Type B pancreatic cell (in vitro differentiated cells): ENCODE measurements at regions not wholly inside any gene's neighbourhood (a gene's known extent, or its start where the extent isn't known, plus 50 kb on each side); places are given as distances from the start of the nearest gene placed in this dataset.

Experiments used
- DNase-seq: peaks from one replicate; pipeline ENCODE4 v3.0.0; 2021; ENCODE audit warnings: mixed read lengths; ENCODE audit not compliant: unreplicated experiment; ENCODE audit errors: extremely low spot score
- H3K27ac Mint-ChIP-seq: 2 replicates; pipeline ENCODE4 v1.8.0; 2021; ENCODE audit warnings: mild to moderate bottlenecking, mixed read lengths
- H3K27me3 Mint-ChIP-seq: 2 replicates; pipeline ENCODE4 v1.8.0; 2021; ENCODE audit warnings: mixed read lengths
- H3K36me3 Mint-ChIP-seq: 2 replicates; pipeline ENCODE4 v1.8.0; 2021; ENCODE audit warnings: mixed read lengths
- H3K4me1 Mint-ChIP-seq: one replicate; pipeline ENCODE4 v1.8.0; 2021; ENCODE audit warnings: mixed read lengths; ENCODE audit not compliant: unreplicated experiment
- H3K4me3 Mint-ChIP-seq: 2 replicates; pipeline ENCODE4 v1.8.0; 2021; ENCODE audit warnings: mild to moderate bottlenecking, mixed read lengths
- H3K9me3 Mint-ChIP-seq: 2 replicates; pipeline ENCODE4 v1.8.0; 2021; ENCODE audit warnings: mixed read lengths
- TF ChIP-seq, protein P1 (sequence below): fragments of 200-600 bp; sonication (generic); conservative IDR thresholded peaks from 2 replicates; pipeline ENCODE4 v1.5.0; 2021; ENCODE audit warnings: antibody characterized with exemption, mild to moderate bottlenecking

DNA sequence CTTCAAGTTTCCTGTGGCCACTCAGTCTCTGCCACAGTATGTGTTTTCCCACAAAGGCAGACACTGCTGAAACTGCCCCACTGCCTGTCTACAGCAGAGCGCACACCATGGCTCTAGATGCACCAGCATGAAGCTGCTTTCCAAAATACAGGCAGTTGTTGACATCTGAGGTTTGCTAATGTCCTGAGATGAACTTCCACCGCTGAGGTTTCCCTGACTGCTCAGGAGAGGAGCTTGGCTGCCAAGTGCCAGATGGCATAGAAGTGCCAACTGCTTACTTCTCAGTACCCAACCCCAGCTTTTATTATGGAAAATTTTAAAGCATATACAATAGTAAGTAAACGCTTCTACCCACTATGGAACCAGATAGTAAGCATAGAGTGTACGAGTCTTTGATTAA lies 61.0 kb upstream of the EXOC1L start:
- peaks cover 4% of the 10 kb centered on the region for H3K4me1 Mint-ChIP-seq
- no peaks in the 10 kb centered on the region for H3K27me3 Mint-ChIP-seq
- TF ChIP-seq, protein P1, sequence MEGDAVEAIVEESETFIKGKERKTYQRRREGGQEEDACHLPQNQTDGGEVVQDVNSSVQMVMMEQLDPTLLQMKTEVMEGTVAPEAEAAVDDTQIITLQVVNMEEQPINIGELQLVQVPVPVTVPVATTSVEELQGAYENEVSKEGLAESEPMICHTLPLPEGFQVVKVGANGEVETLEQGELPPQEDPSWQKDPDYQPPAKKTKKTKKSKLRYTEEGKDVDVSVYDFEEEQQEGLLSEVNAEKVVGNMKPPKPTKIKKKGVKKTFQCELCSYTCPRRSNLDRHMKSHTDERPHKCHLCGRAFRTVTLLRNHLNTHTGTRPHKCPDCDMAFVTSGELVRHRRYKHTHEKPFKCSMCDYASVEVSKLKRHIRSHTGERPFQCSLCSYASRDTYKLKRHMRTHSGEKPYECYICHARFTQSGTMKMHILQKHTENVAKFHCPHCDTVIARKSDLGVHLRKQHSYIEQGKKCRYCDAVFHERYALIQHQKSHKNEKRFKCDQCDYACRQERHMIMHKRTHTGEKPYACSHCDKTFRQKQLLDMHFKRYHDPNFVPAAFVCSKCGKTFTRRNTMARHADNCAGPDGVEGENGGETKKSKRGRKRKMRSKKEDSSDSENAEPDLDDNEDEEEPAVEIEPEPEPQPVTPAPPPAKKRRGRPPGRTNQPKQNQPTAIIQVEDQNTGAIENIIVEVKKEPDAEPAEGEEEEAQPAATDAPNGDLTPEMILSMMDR, result no peak
- H3K36me3 Mint-ChIP-seq, result no peaks in the 10 kb centered on the region
- no peak overlapping the region for H3K4me3 Mint-ChIP-seq
- H3K9me3 Mint-ChIP-seq, result no peaks in the 10 kb centered on the region
- no peak for DNase-seq
- no peak overlapping the region for H3K27ac Mint-ChIP-seq

DNA sequence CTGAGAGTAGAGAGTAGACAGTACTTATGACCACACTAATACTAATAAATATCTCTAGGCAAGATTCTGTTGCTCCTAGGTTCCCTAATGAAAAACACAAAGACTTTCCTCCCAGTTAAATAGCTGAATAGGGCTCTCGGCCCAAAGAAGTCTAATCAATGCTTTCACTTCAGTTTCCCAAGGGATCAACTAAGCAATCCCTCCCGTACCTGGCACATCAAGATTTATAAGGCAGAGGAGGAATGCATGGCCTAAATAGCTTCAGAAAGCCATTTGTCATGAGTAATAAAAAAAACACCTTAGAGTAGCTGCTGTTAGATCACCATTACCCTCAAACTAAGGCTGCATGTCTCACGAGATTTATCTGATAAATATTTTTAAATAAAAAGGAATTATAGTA lies 56.8 kb upstream of the EXOC1L start:
- no peak for DNase-seq
- TF ChIP-seq, protein P1, result no peak
- Mint-ChIP-seq H3K27me3 (no peaks in the 10 kb centered on the region), H3K27ac (no peak overlapping the region), H3K9me3 (no peaks in the 10 kb centered on the region), H3K4me3 (no peak overlapping the region), H3K4me1 (peaks cover 4% of the 10 kb centered on the region), H3K36me3 (no peaks in the 10 kb centered on the region)

DNA sequence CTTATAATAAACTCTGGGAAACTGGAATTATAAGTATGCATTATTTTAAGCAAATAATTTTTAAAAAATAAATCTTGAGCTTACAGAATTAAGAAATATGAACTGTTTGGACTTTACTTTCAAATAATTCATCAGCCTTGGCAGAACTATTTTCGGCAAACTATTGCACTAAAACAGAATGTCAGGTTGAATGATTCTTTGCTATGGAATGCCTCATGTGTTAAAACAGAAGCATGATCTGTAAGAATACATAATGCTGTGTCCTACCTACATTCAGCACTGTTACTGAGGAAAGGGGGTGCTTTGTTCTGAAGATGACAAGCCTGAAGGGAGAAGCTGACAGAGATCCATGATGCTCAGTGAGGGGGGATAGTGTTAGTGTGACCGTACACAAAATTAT lies 55.6 kb upstream of the EXOC1L start:
- Mint-ChIP-seq H3K27me3 (no peaks in the 10 kb centered on the region), H3K4me3 (no peak overlapping the region), H3K9me3 (no peaks in the 10 kb centered on the region), H3K36me3 (no peaks in the 10 kb centered on the region), H3K4me1 (peaks cover 4% of the 10 kb centered on the region), H3K27ac (no peak overlapping the region)
- no peak for DNase-seq
- TF ChIP-seq, protein P1, result no peak

DNA sequence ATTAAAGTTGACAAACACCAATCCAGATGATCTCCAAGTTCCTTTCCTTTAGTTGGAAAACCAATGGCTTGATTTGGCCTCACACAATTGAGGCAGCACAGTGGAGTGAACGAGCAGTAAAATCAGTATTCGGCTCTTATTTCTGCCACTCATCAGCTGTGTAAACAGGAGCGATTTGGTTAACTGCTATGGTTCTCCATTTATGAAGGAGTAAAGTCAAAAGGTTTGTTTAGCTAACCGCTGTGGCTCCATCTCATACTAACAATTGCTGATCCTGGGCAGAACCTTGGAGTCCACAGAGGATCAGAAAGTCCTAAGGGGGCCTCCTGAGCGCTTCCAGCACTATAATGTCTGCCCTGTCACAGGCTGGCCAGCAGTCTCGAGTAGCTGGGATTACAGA lies 54.5 kb upstream of the EXOC1L start:
- Mint-ChIP-seq H3K9me3 (no peaks in the 10 kb centered on the region), H3K27me3 (no peaks in the 10 kb centered on the region), H3K36me3 (no peaks in the 10 kb centered on the region), H3K4me3 (no peak overlapping the region), H3K27ac (no peak overlapping the region), H3K4me1 (peaks cover 4% of the 10 kb centered on the region)
- TF ChIP-seq, protein P1, result no peak
- DNase-seq, result no peak

DNA sequence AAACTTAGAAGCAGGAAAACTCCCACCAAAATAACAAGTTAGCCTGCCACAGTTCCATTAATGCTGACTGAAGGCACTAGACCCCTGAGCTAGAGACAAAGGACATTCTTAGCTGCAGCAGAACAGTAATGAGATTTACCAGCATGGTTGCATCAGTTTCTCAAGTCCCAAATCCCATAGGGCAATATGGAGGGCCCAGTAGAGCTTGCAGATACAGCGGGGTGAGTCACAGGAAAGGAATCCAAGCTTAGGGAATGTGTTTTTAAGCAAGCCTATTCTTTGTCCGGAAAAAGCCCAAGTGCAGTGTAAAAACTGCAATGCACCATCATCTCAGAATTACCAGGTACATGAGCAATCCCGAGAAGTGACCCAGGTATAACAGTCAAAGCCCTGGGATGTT lies 51.3 kb upstream of the EXOC1L start:
- no peak for DNase-seq
- Mint-ChIP-seq H3K9me3 (no peaks in the 10 kb centered on the region), H3K27me3 (no peaks in the 10 kb centered on the region), H3K27ac (no peak overlapping the region), H3K4me1 (no peaks in the 10 kb centered on the region), H3K4me3 (no peak overlapping the region), H3K36me3 (no peaks in the 10 kb centered on the region)
- TF ChIP-seq, protein P1, result no peak
